ENCODE measurements at regions not wholly inside any gene's neighbourhood (a gene's known extent, or its start where the extent isn't known, plus 50 kb on each side); places are given as distances from the start of the nearest gene placed in this dataset.

GRCh38 chr2:20916604-20917286 lies 93.8 kb upstream of the LDAH start (continued):
- TF ChIP-seq FOXA3 (CRISPR knock-in tag; IDR thresholded peaks at IDR 0.05) (no peak), KLF15 (CRISPR knock-in tag; IDR thresholded peaks at IDR 0.05; ENCODE audit: borderline replicate concordance) (no peak), IRX3 (CRISPR knock-in tag; IDR thresholded peaks at IDR 0.05; ENCODE audit: borderline replicate concordance, low read depth) (no peak), MATR3 (CRISPR knock-in tag; IDR thresholded peaks at IDR 0.05) (no peak), TSC22D2 (CRISPR knock-in tag; IDR thresholded peaks at IDR 0.05; ENCODE audit: borderline replicate concordance) (no peak), THAP11 (CRISPR knock-in tag; IDR thresholded peaks at IDR 0.05) (0 out of 2 replicates have a peak, but pooled peaks have one; percentile 16), ZNF788 (CRISPR knock-in tag; IDR thresholded peaks at IDR 0.05; ENCODE audit: borderline replicate concordance) (no peak), ZKSCAN1 (IDR thresholded peaks at IDR 0.05; ENCODE audit: low read length) (0 out of 2 replicates have a peak, but pooled peaks have one; percentile 11), BRD4 (CRISPR knock-in tag; IDR thresholded peaks at IDR 0.05) (no peak), NRL (CRISPR knock-in tag; IDR thresholded peaks at IDR 0.05; ENCODE audit: borderline replicate concordance) (no peak), ZNF737 (CRISPR knock-in tag; IDR thresholded peaks at IDR 0.05; ENCODE audit: borderline replicate concordance) (no peak), XBP1 (CRISPR knock-in tag; IDR thresholded peaks at IDR 0.05) (no peak), KAT8 (CRISPR knock-in tag; IDR thresholded peaks at IDR 0.05) (peak; percentile 28; the same call in 1 of the 2 replicates), MTF2 (CRISPR knock-in tag; IDR thresholded peaks at IDR 0.05; ENCODE audit: borderline replicate concordance) (no peak), SIN3B (IDR thresholded peaks at IDR 0.05; ENCODE audit: low read length) (no peak), POLR2A (IDR thresholded peaks at IDR 0.05; ENCODE audit: insufficient read depth in 1 of 2, low read depth in 2 of 2, low read length in 2 of 2) (no peak), CENPBD1 (CRISPR knock-in tag; IDR thresholded peaks at IDR 0.05; ENCODE audit: borderline replicate concordance, low read depth) (no peak), ZNF619 (CRISPR knock-in tag; IDR thresholded peaks at IDR 0.05) (no peak), IKZF1 (IDR thresholded peaks at IDR 0.05) (no peak), ZNF567 (CRISPR knock-in tag; IDR thresholded peaks at IDR 0.05; ENCODE audit: borderline replicate concordance) (no peak), PTBP1 (IDR thresholded peaks at IDR 0.05; ENCODE audit: low read depth, low read length, poor library complexity, severe bottlenecking) (no peak), ZBTB49 (CRISPR knock-in tag; IDR thresholded peaks at IDR 0.05; ENCODE audit: borderline replicate concordance) (no peak), PRDM4 (CRISPR knock-in tag; IDR thresholded peaks at IDR 0.05; ENCODE audit: borderline replicate concordance) (no peak), STAG1 (CRISPR knock-in tag; IDR thresholded peaks at IDR 0.05) (peak; percentile 89), ZNF264 (CRISPR knock-in tag; IDR thresholded peaks at IDR 0.05) (no peak), E2F2 (CRISPR knock-in tag; IDR thresholded peaks at IDR 0.05; ENCODE audit: borderline replicate concordance) (no peak), ZNF230 (CRISPR knock-in tag; IDR thresholded peaks at IDR 0.05) (no peak)

Data from HepG2 (cell line).